ENCODE measurements at regions not wholly inside any gene's neighbourhood (a gene's known extent, or its start where the extent isn't known, plus 50 kb on each side); places are given as distances from the start of the nearest gene placed in this dataset.

DNA sequence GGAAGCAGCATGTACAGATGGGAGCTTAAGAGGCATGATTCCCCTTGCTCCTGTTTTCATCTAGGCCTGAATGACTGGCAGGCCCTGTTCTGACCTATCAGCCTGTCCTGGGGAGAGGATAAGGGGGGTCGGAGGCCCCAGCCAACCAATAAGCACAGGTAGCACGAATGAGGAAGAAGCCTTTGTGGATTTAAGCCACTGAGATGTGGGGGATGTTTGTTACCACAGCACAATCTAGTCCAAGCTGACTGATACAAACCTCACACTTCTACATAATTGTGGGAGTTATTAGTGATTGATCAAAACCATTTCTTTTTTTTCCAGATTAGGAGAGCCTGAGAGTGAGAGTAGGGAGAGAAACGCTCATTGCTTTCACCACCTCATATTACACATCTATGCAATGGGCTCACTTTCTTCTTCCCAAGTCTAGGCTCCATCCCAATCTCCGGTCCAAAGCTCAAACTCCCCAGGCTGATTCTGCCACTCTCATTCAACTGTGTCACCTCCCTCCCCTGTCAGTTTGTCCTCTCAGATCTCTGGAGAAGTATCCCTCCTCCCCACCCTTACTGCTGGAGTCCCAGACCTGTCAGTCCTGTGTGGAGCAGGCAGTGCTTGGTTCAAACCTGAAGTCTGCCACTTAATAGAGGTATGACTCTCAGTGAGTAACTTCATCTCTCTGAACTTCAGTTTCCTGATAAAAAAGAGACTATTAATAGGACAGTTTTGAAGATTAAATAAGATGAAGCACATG lies 220.5 kb downstream of the PTPRU start:
- Histone ChIP-seq H3K9ac (ENCODE audit: insufficient read length, low read depth) (no peak overlapping the region), H3K27me3 (ENCODE audit: insufficient read depth, insufficient read length) (no peaks in the 10 kb centered on the region), H3K36me3 (ENCODE audit: insufficient read depth, insufficient read length, low read length) (no peaks in the 10 kb centered on the region), H3K4me1 (ENCODE audit: insufficient read depth, insufficient read length) (peaks cover 22% of the 10 kb centered on the region), H3K4me3 (ENCODE audit: insufficient read length, low read depth) (no peak overlapping the region), H3K9me3 (ENCODE audit: insufficient read depth, low read length) (peaks cover 4% of the 10 kb centered on the region; the same call in 1 of the 2 replicates)
- TF ChIP-seq SUZ12 (IDR thresholded peaks at IDR 0.05; ENCODE audit: extremely low read depth, insufficient read depth, insufficient read length) (no peak), YY1 (IDR thresholded peaks at IDR 0.05; ENCODE audit: insufficient read depth, insufficient read length) (no peak), ZNF274 (IDR thresholded peaks at IDR 0.05; ENCODE audit: low read depth, low read length) (no peak)
- DNase-seq (ENCODE audit: low read depth, low spot score): no peak

DNA sequence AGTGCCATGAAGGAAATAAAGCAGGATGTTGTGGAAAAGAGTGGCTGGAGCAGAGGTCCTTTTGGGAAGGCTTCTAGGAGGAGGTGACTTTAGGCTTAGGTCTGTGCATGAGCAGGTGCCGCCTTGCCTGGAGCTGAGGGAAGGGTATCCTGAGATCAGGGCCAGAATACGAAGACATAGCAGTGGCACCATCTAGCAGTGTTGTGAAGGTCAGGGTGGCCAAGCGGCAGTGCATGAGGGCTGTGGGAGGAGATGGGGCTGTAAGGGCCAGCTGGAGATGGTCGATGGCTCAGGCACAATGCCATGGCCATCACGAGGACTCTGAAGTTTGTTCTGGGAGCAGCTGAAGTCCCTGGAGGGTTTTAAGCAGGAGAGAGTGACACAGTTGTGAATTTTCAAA lies 219.5 kb downstream of the PTPRU start:
- no peak for DNase-seq (ENCODE audit: low read depth, low spot score)
- Histone ChIP-seq H3K4me3 (ENCODE audit: insufficient read length, low read depth) (no peak overlapping the region), H3K27me3 (ENCODE audit: insufficient read depth, insufficient read length) (no peaks in the 10 kb centered on the region), H3K36me3 (ENCODE audit: insufficient read depth, insufficient read length, low read length) (no peaks in the 10 kb centered on the region), H3K9ac (ENCODE audit: insufficient read length, low read depth) (no peak overlapping the region), H3K4me1 (ENCODE audit: insufficient read depth, insufficient read length) (peaks cover 22% of the 10 kb centered on the region), H3K9me3 (ENCODE audit: insufficient read depth, low read length) (peaks cover 4% of the 10 kb centered on the region; the same call in 1 of the 2 replicates)
- TF ChIP-seq YY1 (IDR thresholded peaks at IDR 0.05; ENCODE audit: insufficient read depth, insufficient read length): no peak
- no peak for TF ChIP-seq ZNF274 (IDR thresholded peaks at IDR 0.05; ENCODE audit: low read depth, low read length)
- TF ChIP-seq SUZ12 (IDR thresholded peaks at IDR 0.05; ENCODE audit: extremely low read depth, insufficient read depth, insufficient read length): no peak

DNA sequence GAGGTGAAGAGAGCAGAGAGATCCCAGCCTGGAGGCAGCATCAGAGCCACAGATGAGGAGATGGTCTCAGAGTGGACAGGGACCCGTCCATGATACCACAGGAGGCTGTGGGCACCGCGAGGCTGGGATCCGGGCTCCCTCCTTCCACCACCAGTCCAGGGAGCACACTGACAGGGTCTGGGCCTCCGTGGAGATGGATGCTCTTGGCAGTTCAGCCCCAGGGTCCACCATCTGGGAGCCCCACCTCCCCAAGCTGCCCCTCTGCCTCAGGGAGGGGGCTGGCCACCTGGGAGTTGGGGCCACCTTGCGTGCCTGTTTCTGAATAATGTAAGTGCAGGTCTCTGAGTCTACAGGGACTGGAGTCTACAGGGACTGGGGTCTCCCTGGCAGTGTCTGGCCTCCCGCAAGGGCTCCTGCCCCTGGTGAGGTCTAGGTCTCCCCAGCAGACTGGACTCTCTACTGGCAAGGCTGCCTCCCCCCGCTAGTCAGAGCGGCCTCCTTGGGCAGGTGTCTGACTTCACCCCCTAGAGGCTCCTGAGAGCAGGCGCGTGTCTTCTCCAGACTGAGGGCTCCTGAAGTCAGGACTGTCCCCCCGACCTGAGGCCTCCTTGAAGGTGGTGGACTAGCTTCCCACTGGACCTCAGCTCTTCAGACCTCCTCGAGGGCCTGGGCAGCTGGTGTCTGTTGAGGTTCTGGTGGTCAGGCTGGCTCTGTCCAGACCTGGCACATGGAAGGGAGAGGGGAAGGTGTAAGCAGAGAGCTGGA lies 218.5 kb downstream of the PTPRU start:
- H3K9ac ChIP-seq (ENCODE audit: insufficient read length, low read depth): no peak overlapping the region
- no peak for DNase-seq (ENCODE audit: low read depth, low spot score)
- no peak overlapping the region for H3K4me3 ChIP-seq (ENCODE audit: insufficient read length, low read depth)
- H3K36me3 ChIP-seq (ENCODE audit: insufficient read depth, insufficient read length, low read length): no peaks in the 10 kb centered on the region
- no peaks in the 10 kb centered on the region for H3K27me3 ChIP-seq (ENCODE audit: insufficient read depth, insufficient read length)
- peaks cover 23% of the 10 kb centered on the region for H3K4me1 ChIP-seq (ENCODE audit: insufficient read depth, insufficient read length)
- peaks cover 4% of the 10 kb centered on the region; the same call in 1 of the 2 replicates for H3K9me3 ChIP-seq (ENCODE audit: insufficient read depth, low read length)
- TF ChIP-seq YY1 (IDR thresholded peaks at IDR 0.05; ENCODE audit: insufficient read depth, insufficient read length) (no peak), ZNF274 (IDR thresholded peaks at IDR 0.05; ENCODE audit: low read depth, low read length) (no peak), SUZ12 (IDR thresholded peaks at IDR 0.05; ENCODE audit: extremely low read depth, insufficient read depth, insufficient read length) (no peak)

DNA sequence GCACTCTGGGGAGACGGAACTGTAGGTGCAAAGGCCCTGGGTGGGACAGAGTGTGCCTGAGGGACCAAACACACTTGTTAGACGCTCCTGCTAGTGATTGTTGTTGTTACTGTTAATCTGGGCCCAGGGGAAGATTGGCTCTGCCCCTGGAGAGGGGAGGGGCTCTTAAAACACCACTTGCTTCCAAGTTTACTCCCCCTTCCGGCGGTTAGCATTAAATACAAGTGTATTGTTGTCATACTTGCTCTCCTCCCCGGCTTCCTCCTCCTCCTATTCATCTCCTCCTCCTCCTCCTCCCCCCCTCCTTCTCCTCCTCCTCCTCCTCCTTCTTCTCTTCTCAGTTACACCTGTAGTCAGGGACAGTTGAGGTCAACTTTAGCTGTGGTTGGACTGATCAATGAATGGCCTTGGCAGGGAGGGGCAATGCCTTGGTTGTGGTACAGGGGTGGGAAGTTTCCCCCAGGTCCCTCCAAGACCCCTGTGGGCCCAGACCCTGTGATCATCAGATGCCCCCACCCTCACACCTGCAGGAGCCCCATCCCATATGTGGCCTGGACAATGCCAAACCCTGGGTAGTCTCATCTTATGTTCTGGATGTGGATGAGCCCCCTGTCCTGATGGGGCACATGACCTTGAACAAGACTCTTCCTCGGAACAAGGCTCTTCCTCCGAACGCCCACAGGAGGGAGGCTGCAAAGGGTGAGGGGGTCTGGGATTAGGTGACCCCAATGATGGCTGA lies 217.3 kb downstream of the PTPRU start:
- peak; percentile 88 for DNase-seq (ENCODE audit: low read depth, low spot score)
- no peak for TF ChIP-seq YY1 (IDR thresholded peaks at IDR 0.05; ENCODE audit: insufficient read depth, insufficient read length)
- TF ChIP-seq SUZ12 (IDR thresholded peaks at IDR 0.05; ENCODE audit: extremely low read depth, insufficient read depth, insufficient read length): no peak
- TF ChIP-seq ZNF274 (IDR thresholded peaks at IDR 0.05; ENCODE audit: low read depth, low read length): no peak

DNA sequence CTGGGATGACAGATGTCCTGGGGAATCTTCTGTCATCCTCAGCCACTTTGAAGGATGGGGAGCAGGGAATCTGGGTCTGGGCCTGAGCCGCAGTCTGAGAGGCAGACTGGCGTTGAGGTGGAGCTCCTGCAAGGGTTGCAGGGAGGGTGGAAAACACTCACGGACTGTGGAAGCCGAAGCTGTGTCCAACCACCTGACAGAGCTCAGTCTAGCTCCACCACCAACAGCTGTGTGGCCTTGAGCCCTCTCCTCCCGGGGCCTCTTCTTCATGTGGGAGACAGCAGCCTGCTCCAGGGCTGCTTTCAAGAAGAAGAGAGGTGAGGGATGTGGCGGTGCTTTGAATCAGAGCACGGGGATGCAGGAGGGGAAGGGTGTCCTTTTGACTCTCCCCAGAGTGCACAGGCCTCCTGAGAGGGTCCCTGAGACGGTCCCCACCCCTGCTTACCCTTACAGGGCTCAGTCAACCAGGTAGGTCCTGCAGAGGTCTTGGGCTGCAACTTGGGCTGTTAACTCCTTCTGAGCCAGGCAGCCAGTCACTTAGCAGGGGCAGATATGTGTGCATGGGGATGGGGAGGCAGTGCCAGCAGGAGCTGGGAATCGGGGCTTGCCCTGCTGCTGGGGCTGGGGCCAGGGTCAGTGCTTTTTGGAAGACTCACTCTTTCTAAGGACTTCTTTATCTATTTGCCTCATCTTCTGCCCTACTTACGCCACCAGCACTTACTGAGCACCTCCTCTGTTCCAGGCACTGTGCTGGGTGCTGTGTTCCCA lies 216.3 kb downstream of the PTPRU start:
- no peak for TF ChIP-seq ZNF274 (IDR thresholded peaks at IDR 0.05; ENCODE audit: low read depth, low read length)
- TF ChIP-seq SUZ12 (IDR thresholded peaks at IDR 0.05; ENCODE audit: extremely low read depth, insufficient read depth, insufficient read length): no peak
- TF ChIP-seq YY1 (IDR thresholded peaks at IDR 0.05; ENCODE audit: insufficient read depth, insufficient read length): no peak
- no peak for DNase-seq (ENCODE audit: low read depth, low spot score)
- H3K4me1 ChIP-seq (ENCODE audit: insufficient read depth, insufficient read length): peaks cover 20% of the 10 kb centered on the region

More for the DNA sequence above, 217.3 kb downstream of the PTPRU start:
- Histone ChIP-seq H3K4me1 (ENCODE audit: insufficient read depth, insufficient read length) (peaks cover 22% of the 10 kb centered on the region), H3K9me3 (ENCODE audit: insufficient read depth, low read length) (peaks cover 4% of the 10 kb centered on the region; the same call in 1 of the 2 replicates), H3K36me3 (ENCODE audit: insufficient read depth, insufficient read length, low read length) (no peaks in the 10 kb centered on the region), H3K4me3 (ENCODE audit: insufficient read length, low read depth) (no peak overlapping the region), H3K27me3 (ENCODE audit: insufficient read depth, insufficient read length) (no peaks in the 10 kb centered on the region), H3K9ac (ENCODE audit: insufficient read length, low read depth) (peak overlapping the region; percentile 42)

DNA sequence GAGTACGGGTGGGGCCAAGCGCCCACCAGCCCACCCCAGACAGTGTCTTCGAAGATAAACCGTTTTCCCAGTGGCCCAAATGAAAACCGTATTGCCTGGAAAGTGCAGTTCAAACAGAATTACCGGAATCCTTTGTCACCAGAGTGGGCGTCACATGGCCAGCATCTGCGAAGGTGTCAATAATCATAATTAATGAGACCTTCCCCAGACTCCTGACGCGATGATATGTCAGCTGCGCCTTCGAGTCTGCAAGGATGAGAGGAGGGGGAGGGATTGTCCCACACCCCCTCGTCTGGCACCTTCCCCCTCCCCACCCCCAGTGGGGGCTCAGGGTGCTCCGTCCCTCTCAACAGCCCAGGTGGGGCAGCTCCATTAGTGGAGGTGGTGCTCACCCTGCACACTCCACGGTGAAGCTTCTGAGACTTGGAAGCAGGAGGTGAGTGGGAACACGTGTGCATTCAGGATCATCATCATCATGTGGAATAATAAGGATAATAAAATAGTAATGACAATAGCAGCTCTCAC lies 215.1 kb downstream of the PTPRU start:
- no peak for TF ChIP-seq YY1 (IDR thresholded peaks at IDR 0.05; ENCODE audit: insufficient read depth, insufficient read length)
- no peak for TF ChIP-seq SUZ12 (IDR thresholded peaks at IDR 0.05; ENCODE audit: extremely low read depth, insufficient read depth, insufficient read length)
- TF ChIP-seq ZNF274 (IDR thresholded peaks at IDR 0.05; ENCODE audit: low read depth, low read length): no peak
- DNase-seq (ENCODE audit: low read depth, low spot score): no peak
- H3K9me3 ChIP-seq (ENCODE audit: insufficient read depth, low read length): peaks cover under 1% of the 10 kb centered on the region; the same call in 1 of the 2 replicates

More for the DNA sequence above, 216.3 kb downstream of the PTPRU start:
- Histone ChIP-seq H3K36me3 (ENCODE audit: insufficient read depth, insufficient read length, low read length) (no peaks in the 10 kb centered on the region), H3K27me3 (ENCODE audit: insufficient read depth, insufficient read length) (no peaks in the 10 kb centered on the region), H3K9ac (ENCODE audit: insufficient read length, low read depth) (peak overlapping the region; percentile 37), H3K9me3 (ENCODE audit: insufficient read depth, low read length) (peaks cover 4% of the 10 kb centered on the region; the same call in 1 of the 2 replicates), H3K4me3 (ENCODE audit: insufficient read length, low read depth) (no peak overlapping the region)

More for the DNA sequence above, 215.1 kb downstream of the PTPRU start:
- H3K36me3 ChIP-seq (ENCODE audit: insufficient read depth, insufficient read length, low read length): no peaks in the 10 kb centered on the region
- no peak overlapping the region for H3K9ac ChIP-seq (ENCODE audit: insufficient read length, low read depth)
- H3K4me3 ChIP-seq (ENCODE audit: insufficient read length, low read depth): no peak overlapping the region
- H3K4me1 ChIP-seq (ENCODE audit: insufficient read depth, insufficient read length): peaks cover 20% of the 10 kb centered on the region
- H3K27me3 ChIP-seq (ENCODE audit: insufficient read depth, insufficient read length): no peaks in the 10 kb centered on the region

Data from NT2/D1 (cell line).